ENCODE measurements at regions not wholly inside any gene's neighbourhood (a gene's known extent, or its start where the extent isn't known, plus 50 kb on each side); places are given as distances from the start of the nearest gene placed in this dataset.
"Not testable (repeated sequence)": the region's sequence is repeated elsewhere in the genome, so short reads cannot be mapped to it uniquely, and the experiment has no call there.

- Histone ChIP-seq H3K9me2 (replicated peaks; ENCODE audit: insufficient read depth, low read length) (no peaks in the 10 kb centered on the region), H3K36me3 (replicated peaks; ENCODE audit: insufficient read depth, low read length) (no peaks in the 10 kb centered on the region), H3K4me1 (ENCODE audit: low read length) (0 out of 2 replicates have a peak, but pooled peaks cover 7% of the 10 kb centered on the region), H3K9me3 (replicated peaks; ENCODE audit: insufficient read depth, low read length) (no peaks in the 10 kb centered on the region), H3K9ac (ENCODE audit: low read length) (no peak overlapping the region), H3K79me2 (ENCODE audit: low read length) (peaks cover 33% of the 10 kb centered on the region), H3K27me3 (replicated peaks; ENCODE audit: insufficient read depth, low read length) (peaks cover 16% of the 10 kb centered on the region), H2AFZ (ENCODE audit: low read length) (no peak overlapping the region), H3K4me2 (ENCODE audit: low read depth, low read length) (no peak overlapping the region), H3K4me3 (ENCODE audit: low read length) (no peak overlapping the region), H4K20me1 (ENCODE audit: insufficient read depth, low read length) (no peaks in the 10 kb centered on the region), H3K27ac (ENCODE audit: low read length) (no peak overlapping the region), H3F3A (ENCODE audit: insufficient read depth, low read length) (no peaks in the 10 kb centered on the region)
- DNase-seq = no peak
- TF ChIP-seq EZH2 (optimal IDR thresholded peaks at IDR 0.05; ENCODE audit: low read depth, low read length) (no peak), CTCF (IDR thresholded peaks at IDR 0.05; ENCODE audit: low read length) (no peak), EZH2phosphoT487 (IDR thresholded peaks at IDR 0.05; ENCODE audit: low read length) (no peak)
These were observed 168.8 kb downstream of the BRD1 start for GRCh38 chr22:49658902-49659280.

- Histone ChIP-seq H3K79me2 (ENCODE audit: low read length) (peaks cover 41% of the 10 kb centered on the region), H3K36me3 (replicated peaks; ENCODE audit: insufficient read depth, low read length) (no peaks in the 10 kb centered on the region), H3K4me2 (ENCODE audit: low read depth, low read length) (peak overlapping the region; percentile 95), H3K27me3 (replicated peaks; ENCODE audit: insufficient read depth, low read length) (peaks cover 8% of the 10 kb centered on the region), H3F3A (ENCODE audit: insufficient read depth, low read length) (no peaks in the 10 kb centered on the region), H3K9me3 (replicated peaks; ENCODE audit: insufficient read depth, low read length) (no peaks in the 10 kb centered on the region), H3K9me2 (replicated peaks; ENCODE audit: insufficient read depth, low read length) (no peaks in the 10 kb centered on the region), H3K4me3 (ENCODE audit: low read length) (peak overlapping the region; percentile 78), H3K4me1 (ENCODE audit: low read length) (0 out of 2 replicates have a peak, but pooled peaks cover 7% of the 10 kb centered on the region), H4K20me1 (ENCODE audit: insufficient read depth, low read length) (no peaks in the 10 kb centered on the region), H3K27ac (ENCODE audit: low read length) (no peak overlapping the region), H2AFZ (ENCODE audit: low read length) (peak overlapping the region; percentile 87), H3K9ac (ENCODE audit: low read length) (no peak overlapping the region; the same call in 1 of the 2 replicates)
- TF ChIP-seq CTCF (IDR thresholded peaks at IDR 0.05; ENCODE audit: low read length) (no peak), EZH2phosphoT487 (IDR thresholded peaks at IDR 0.05; ENCODE audit: low read length) (no peak), EZH2 (optimal IDR thresholded peaks at IDR 0.05; ENCODE audit: low read depth, low read length) (no peak)
- DNase-seq = no peak
These were observed 169.6 kb downstream of the BRD1 start for GRCh38 chr22:49657974-49658590.

DNA sequence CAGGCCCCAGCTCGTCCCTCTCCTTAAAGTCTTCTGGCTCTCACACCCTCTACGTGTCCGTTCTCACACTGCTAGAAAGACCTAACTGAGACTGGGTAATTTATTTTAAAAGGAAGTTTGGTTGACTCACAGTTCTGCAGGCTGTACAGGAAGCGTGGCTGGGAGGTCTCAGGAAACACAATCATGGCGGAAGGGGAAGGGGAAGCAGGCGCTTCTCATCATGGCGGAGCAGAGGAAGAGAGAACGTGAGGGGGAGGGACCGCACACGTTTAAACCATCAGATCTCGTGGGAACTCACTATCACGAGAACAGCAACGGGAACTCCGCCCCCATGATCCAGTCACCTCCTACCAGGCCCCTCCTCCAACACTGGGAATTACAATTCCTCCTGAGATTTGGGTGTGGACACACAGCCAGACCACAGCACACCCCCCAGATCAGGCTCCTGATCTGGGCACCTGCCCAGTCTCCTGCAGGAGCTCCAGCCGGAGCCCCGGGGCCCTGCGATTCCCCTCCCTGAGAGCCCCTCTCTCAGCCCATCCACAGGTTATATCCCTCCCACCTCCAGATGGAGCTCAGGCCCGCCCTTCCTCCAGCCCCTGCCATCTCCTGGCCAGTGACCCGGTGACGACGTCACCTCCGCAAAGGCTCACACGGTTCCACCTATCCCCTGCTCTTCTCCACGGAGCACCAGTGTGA lies 170.2 kb downstream of the BRD1 start:
- H3K4me2 ChIP-seq (ENCODE audit: low read depth, low read length) = peak overlapping the region; percentile 95
- H3K9me3 ChIP-seq (replicated peaks; ENCODE audit: insufficient read depth, low read length) = no peaks in the 10 kb centered on the region
- H3K36me3 ChIP-seq (replicated peaks; ENCODE audit: insufficient read depth, low read length) = no peaks in the 10 kb centered on the region
- H3K27ac ChIP-seq (ENCODE audit: low read length) = peak overlapping the region; percentile 9; the same call in 1 of the 2 replicates
- H3K27me3 ChIP-seq (replicated peaks; ENCODE audit: insufficient read depth, low read length) = peaks cover 1% of the 10 kb centered on the region
- DNase-seq = peak; percentile 87
- no peaks in the 10 kb centered on the region for H3K9me2 ChIP-seq (replicated peaks; ENCODE audit: insufficient read depth, low read length)
- peak overlapping the region; percentile 87 for H2AFZ ChIP-seq (ENCODE audit: low read length)
- 0 out of 2 replicates have a peak, but pooled peaks cover 7% of the 10 kb centered on the region for H3K4me1 ChIP-seq (ENCODE audit: low read length)
- no peak for TF ChIP-seq EZH2phosphoT487 (IDR thresholded peaks at IDR 0.05; ENCODE audit: low read length)
- TF ChIP-seq CTCF (IDR thresholded peaks at IDR 0.05; ENCODE audit: low read length) = no peak
- no peak for TF ChIP-seq EZH2 (optimal IDR thresholded peaks at IDR 0.05; ENCODE audit: low read depth, low read length)
- no peaks in the 10 kb centered on the region for H4K20me1 ChIP-seq (ENCODE audit: insufficient read depth, low read length)
- H3F3A ChIP-seq (ENCODE audit: insufficient read depth, low read length) = no peaks in the 10 kb centered on the region
- peak overlapping the region; percentile 53; the same call in 1 of the 2 replicates for H3K9ac ChIP-seq (ENCODE audit: low read length)
- peaks cover 47% of the 10 kb centered on the region for H3K79me2 ChIP-seq (ENCODE audit: low read length)
- peak overlapping the region; percentile 78 for H3K4me3 ChIP-seq (ENCODE audit: low read length)

GRCh38 chr22:49656883-49657274 lies 170.8 kb downstream of the BRD1 start:
- H3K36me3 ChIP-seq (replicated peaks; ENCODE audit: insufficient read depth, low read length); H3K4me1 ChIP-seq (ENCODE audit: low read length); H3K9me2 ChIP-seq (replicated peaks; ENCODE audit: insufficient read depth, low read length); H3F3A ChIP-seq (ENCODE audit: insufficient read depth, low read length); H3K27me3 ChIP-seq (replicated peaks; ENCODE audit: insufficient read depth, low read length); DNase-seq; H3K9me3 ChIP-seq (replicated peaks; ENCODE audit: insufficient read depth, low read length); H4K20me1 ChIP-seq (ENCODE audit: insufficient read depth, low read length): not testable (repeated sequence)
- H3K9ac ChIP-seq (ENCODE audit: low read length) = peak overlapping the region; percentile 53; the same call in 1 of the 2 replicates
- peak overlapping the region; percentile 78 for H3K4me3 ChIP-seq (ENCODE audit: low read length)
- H3K4me2 ChIP-seq (ENCODE audit: low read depth, low read length) = peak overlapping the region; percentile 95
- peak overlapping the region; percentile 9; the same call in 1 of the 2 replicates for H3K27ac ChIP-seq (ENCODE audit: low read length)
- H2AFZ ChIP-seq (ENCODE audit: low read length) = peak overlapping the region; percentile 87
- peaks cover 53% of the 10 kb centered on the region for H3K79me2 ChIP-seq (ENCODE audit: low read length)

All from MM.1S (cell line).